TTC549 (cell line): ENCODE measurements at regions not wholly inside any gene's neighbourhood (a gene's known extent, or its start where the extent isn't known, plus 50 kb on each side); places are given as distances from the start of the nearest gene placed in this dataset.
"Not testable (repeated sequence)": the region's sequence is repeated elsewhere in the genome, so short reads cannot be mapped to it uniquely, and the experiment has no call there.

Experiments used
- FAIRE-seq: peaks from 2 replicates; lab custom pipeline; 2012; peaks lifted over from hg19 to GRCh38; lab: Jason Lieb, UNC

DNA sequence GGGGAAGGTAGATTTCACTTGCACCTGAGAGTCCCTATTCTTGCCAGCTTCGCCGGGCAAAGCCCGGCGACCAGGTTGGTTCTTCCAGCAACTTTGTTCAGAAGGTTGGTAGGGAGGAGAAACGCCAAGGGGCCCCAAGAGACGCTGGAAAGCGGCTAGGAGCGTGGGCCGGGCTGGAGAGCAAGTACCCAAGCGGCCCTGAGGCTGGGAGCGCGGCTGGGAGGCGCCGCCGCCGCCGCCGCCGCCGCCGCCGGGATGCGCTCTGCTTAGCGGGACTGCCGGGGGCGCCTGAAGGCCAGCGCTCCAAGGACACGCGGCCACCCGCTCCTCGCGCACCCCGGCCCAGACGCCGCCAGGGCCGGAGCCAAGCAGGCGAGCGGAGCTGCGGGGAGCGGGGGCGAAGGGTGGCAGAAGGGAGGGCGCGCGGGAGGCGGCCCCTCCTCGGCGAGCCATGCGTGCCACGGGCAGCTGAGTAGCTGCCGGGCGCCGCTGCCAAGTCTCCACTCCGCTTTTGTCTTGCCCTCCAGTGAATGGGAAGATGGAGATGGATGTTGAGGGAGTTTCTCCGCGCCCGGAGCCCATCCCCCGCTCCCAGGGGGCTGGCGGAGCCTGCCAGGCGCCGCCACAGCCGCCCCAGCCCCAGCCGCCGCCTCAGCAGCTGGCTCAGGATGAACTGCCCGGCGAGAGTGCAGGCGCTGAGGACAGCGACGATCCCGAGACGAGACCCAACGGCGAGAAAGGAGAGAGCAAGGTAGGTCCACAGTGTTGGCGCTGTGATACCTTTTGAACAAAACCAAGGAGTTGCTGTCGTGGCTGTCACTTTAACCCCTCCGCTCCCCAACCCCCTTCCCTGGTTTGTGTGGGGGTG lies 227.4 kb upstream of the AZI2 start:
- FAIRE-seq = no peak

DNA sequence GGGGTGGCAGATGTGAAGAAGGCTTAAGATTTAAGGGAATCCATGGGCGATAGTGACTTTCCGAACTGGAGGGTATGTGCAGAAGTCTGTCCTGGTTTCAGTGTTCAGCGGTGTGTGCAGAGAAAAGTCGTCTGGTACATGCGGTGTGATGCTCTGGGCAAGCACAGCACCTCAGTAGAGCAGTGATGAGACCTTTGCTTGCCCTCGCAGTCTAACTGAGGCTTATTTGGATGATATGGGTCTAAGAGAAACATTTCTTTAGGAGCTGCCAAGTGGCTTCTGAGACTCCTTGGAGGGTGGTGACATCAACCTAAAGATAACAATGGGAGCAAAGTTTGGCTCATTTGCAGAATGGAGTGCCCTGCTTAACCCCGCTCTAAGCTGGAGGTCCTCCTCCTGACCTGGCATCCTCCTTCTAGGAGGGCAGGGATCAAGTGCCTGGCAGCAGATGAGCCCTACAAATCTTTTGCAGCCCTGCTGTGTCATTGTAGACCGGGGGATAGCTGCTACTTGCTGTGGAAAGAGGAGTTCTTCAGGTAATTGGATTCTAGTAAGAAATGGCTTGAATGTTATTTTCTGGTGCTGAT lies 228.1 kb upstream of the AZI2 start:
- FAIRE-seq = no peak

DNA sequence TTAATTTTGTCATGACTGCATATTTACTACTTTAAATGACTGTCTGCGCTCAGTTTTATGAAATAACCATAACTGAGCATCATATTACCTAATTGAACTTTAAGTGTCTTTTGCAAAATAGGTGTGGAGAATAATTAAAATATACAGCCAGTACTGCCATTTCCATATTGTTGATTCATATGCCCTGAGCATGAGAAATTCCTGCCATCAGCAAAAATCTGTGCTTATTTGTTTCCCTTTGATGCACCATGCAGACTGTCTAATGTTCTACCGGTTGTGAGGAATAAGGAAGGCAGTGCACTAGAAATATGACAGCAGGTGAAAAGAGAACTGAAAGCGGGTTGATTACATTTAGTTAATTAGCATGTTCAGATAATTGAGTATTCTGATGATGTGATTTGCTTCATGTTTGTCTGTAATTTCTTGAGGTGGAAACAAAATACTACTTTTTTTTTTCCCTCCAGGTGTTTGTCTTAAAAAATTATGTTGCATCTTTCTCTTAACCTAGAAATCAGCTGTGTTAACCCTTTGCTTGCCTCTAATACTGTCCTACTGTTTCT lies 229.4 kb upstream of the AZI2 start:
- no peak for FAIRE-seq

DNA sequence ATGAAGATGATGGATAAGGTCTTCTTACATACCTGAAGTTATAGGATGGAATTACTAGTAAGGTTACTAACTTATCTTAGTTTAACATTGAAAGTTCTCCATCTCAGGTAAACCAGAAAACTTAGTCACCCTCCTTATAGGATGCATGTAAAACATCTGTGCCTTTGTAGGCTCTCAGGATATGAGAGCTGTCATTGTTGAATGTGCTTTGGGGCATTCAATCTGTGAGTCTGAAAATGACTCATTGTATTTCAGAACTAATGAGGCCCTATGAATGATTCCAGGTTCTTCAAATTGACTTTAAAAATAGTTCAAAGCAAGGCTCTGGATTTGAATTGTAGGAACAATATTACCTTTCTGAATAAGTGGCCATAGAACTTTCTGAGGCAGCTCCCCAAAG lies 237.7 kb upstream of the AZI2 start:
- FAIRE-seq = no peak

DNA sequence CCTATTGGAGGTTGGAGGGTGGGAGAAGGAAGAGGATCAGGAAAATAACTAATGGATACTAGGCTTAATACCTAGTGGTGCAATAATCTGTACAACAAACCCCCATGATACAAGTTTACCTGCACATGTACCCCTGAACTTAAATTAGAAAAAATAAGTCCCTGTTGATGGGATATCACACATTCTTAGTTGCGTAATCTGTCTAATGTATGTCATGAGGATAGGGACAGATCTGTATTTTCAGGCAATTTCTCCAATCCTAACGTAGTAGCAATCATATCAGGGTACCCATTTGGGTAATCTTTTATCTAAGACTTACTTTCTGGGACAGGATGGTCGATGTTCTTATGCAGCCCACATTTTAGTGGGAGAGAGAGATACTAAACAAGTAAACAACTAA lies 239.1 kb upstream of the AZI2 start:
- FAIRE-seq = no peak

DNA sequence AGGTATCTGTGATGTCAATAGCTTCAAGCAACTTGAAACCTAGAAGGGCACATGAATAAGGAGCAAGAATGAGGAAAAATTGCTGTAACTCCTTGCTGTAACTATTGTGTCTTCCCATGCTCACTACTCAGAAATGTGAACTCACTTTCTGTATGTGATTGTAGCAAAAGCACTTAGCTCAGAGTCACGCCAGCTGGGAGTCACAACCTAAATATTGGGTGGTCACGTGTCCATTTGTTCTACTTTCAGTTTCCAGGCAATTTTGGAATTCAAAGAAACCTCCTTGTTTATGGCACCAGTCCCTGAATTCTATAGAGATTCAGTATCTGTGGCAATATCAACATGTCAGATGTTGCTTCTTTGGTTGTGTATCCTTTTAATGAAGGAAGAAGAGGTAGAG lies 241.6 kb upstream of the AZI2 start:
- FAIRE-seq = no peak

DNA sequence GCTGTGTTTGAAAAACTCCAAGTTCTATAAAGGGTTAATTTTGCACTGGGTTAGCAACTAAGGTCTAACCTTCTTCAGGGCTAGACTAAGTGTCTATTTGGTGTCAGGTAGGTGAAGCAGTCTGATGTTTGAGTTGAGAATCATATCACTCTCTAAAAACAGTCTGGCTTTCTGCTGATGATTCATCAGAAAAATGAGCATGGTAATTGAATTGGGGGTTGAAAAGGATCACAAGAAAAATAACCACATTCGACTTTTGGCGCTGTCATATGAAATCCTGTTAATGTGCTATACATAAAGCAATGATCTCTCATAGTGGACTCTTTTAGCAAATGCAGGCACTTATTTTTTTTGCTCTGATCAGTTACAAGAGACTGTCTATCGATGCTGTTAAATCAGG lies 242.2 kb upstream of the AZI2 start:
- FAIRE-seq = no peak

DNA sequence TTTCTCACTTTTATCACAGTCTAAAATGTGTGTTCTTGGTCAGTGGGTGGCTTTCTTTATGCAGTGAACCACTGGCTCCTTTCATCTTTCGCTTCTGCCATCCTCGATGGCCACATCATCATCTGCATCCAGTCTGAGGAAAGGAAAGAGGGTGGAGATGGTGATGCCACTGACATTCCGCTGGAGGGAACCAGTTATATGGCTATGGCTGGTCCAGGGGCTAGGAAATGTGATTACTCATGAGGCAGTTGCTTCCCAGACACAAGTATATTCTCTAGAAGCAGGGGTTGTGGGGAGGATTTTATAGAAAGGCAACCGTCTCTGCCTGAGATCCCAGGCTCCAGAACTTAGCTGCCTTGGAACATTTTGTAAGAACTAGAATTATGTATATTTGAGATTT lies 246.7 kb upstream of the AZI2 start:
- no peak for FAIRE-seq

DNA sequence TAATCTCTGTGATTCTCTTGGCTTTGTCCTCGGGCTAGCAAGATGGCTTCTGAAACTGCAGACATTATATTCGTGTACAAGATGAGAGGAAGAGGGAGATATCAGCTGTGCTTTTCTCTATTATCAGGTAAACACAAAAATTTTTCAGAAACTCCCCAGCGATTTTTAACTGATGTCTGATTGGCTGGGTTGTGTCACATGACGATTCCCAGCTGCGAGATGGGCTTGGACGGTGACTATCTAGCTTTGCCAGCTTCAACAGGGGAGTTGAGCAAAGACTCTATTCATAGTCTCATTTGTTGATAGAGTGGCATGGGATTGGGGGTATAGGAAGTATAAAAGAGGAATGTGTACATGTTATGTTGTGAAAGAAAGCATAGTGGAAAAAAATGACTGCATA lies 248.8 kb upstream of the AZI2 start:
- no peak for FAIRE-seq

DNA sequence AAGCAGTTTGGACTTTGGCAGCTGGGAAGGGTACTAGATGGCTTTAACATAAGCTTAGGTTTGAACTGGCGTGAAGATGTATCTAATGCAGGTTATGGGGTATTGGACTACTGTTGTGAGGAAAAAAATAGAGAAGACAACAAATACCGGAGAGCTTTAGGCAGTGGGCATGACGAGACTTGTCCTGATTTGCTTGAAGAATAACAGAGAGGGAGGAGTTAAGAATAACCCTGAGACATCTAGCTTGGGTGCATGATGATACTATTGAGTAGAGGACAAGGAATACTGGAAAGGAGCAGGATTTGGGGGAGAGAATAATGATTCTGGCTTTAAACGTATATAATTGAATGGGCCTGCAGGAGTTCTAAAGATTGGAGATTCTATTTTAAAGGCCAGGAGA lies 249.5 kb upstream of the AZI2 start:
- no peak for FAIRE-seq

DNA sequence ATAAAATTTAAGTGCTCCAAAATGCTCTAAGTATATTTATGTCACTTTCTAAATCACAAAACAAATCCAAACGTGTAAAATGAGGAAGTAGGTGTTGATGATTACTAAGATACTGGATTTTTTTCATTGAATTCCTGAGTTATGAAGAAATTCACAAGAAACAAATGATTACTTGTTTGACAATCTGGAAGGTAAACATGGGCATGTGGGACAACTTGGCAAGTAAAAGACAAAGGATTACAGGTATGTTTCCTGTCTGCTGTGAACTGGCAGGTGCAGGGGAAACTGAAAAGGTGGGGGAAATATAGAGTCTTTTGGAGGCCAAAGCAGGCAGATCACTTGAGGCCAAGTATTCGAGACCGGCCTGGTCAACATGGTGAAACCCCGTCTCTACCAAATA lies 252.7 kb upstream of the AZI2 start:
- no peak for FAIRE-seq

DNA sequence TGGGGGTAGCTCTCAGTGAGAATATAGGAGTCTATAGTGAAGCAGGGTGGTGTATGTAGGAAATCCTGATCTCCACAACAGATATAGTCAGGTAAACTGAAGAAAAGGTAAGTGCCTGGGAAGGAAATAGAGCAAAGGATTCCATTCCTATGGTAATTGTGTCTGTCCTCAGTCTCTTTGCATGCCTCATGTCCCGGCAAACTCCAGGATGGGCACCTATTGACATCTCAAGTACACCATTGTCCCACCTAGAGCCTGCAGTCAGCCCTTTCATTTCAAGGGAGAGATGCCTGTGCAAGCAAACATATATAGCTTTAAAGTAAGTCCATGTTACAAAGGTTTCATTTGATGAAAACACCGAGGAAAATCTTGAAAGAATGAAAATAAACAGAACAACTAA lies 257.7 kb upstream of the AZI2 start:
- no peak for FAIRE-seq

DNA sequence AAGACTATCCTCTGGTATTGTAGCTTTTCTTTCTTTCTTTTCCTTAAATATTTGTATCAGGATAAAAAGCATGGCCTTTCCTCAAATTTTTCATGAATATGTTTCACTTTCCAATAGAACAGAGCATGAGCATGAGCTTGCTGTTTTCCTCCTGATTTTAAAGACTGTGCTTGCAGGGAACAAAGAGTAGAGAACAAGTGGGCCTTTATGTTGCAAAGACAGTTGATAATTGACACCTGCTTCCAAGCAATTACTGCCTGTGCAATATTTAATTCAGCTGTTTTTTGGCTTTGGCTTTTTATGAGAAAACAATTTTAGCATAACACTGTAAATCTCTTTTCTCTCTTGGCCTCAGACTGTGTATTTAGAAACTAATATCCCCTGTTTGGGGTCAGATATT lies 263.6 kb upstream of the AZI2 start:
- no peak for FAIRE-seq

DNA sequence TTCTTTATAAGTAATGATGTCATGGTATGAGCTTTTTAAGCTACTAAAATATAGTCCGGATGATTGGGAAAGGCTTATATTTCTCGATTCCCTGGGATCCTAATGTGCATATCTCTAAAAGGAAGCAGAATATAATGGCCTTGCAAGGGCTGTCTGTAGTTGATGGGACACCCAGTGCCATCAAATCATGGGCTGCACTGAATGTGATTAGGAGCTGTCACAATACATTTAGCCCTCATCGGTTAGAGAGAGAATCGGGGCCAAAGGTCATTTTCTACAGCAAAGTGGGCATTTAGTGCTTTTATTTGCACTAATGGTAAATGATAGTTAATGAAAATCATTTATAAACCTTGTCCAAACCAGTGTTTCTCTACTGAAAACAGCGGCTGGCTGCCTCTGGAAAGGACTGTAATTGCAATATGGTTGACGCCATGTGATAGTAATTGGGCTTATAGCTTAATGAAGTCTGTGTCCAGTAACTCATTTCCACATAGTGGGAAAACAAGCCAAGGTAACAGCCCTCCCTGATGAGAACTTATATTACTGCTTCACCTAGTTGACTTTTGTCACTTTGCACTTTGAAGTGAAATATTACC lies 265.0 kb upstream of the AZI2 start:
- no peak for FAIRE-seq

DNA sequence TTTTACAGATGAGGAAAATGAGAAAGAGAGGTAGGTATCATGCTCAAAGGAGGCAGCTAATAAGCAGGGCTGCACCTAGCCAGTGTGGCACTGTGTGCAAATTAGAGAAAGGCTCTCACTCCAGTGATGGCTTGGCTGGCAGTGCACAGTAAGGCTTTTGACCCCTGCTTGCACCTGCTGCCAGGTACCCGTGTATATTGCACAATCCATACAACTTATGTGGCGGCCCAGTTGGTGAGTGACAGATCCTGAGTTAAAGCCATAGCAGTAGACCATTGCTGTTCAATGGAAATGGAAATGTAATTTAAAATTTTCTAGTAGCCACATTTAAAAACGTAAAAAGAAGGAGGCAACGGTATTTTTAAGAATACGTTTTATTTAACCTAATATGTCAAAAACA lies 266.4 kb upstream of the AZI2 start:
- no peak for FAIRE-seq

DNA sequence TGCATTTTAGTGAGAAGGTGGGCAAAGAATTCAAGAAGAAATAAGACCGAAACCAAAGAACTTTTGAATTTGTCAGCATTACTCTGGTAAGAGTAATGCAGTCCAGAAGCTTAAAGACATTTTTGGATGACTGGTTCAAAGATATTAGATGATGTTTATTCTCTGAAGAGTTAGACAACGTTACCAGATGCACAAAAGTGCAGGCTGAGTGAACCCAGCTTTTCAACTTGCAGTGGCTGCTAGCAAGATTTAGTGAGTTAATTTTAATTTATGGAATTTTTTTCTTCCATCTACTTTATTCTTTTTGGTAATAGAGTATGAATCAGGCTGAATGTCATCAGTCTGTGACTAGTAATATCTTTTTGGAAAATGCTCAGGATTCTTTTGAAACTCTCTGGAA lies 267.3 kb upstream of the AZI2 start:
- FAIRE-seq = no peak

DNA sequence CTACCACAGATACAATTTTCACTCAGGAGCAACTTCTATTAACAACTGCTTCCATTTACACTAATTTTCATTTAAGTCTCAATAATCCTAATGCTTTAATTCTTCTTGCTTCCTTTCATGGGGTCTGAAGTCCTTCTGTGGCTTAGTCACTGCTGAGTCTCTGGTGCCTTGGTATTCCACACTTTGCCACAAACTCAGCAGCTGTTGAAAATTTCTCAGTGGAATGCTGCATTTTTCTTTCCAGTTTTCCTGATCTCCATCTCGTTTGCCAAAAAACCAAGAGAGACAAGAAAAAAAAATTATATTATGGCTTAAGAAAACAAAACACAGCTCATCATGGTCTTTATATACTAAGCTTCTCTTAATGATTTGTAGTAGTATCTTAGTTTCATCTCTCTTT lies 269.2 kb upstream of the AZI2 start:
- FAIRE-seq = no peak

DNA sequence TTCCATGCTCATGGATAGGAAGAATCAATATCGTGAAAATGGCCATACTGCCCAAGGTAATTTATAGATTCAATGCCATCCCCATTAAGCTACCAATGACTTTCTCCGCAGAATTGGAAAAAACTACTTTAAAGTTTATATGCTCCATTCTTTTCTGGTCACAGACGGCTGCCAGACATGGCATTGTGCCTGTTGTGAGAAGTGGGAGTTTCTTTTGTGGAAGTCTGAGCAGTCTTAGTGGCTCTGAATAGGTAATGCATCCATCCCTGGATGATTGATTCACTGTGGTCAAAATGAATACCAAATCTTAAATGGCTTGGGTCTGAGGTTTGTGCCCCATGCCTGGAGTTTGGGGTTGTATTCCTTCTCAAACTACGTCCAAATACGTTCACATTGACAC lies 274.5 kb upstream of the AZI2 start:
- no peak for FAIRE-seq

DNA sequence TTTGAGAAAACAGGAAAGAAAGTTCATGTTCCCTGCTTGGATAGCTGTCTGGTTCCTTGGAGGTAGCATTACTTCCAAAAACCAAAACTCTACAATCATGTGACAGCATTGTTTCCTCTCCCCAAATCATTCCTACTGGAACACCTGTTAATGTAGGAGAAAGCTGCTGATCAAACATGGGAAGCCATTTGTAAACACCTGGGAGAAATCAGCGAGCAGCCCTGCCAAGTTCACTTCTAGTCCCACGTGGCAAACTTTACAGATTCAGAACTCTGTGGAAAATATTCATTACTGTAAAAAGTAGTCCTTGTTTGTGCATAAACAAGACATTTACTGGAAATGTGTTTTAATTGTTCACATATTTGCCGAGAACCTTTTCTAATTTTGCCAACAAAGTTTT lies 275.5 kb upstream of the AZI2 start:
- FAIRE-seq = no peak

DNA sequence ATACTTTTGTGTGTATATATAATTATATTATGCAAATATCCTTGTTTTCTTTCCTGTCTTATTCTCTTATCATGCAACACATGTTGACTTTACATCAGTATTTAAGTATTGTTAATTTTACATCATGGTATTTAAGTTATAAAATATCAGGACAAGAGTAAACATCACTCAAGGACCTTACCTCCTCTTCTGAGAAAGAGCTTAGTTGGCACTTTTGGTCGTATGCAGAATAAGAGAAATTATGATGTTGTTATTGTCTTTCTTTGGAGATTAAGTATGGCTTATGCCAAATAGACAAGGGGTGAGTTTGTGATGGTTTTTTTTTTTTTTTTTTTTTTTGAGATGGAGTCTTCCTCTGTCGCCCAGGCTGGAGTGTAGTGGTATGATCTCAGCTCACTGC lies 279.2 kb upstream of the AZI2 start:
- not testable (repeated sequence) for FAIRE-seq

DNA sequence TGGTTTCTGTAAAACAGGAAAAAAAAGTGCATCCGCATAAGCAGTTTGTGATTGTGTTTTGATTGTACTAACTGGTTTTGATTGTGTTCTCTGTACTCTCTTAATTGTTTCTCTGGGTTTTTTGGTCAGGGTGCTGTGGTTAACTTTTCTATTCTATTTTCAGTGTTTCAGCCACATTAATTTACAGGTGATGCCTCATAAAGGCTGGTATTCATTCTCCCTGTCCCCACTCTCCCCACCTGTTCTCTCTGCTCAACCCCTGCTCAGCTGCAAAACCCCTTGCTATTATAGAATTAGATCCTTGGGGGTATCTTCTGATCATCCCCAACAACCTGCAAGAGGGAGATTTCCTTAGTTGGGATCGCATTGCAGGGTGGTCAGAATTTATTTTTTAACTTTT lies 285.4 kb upstream of the AZI2 start:
- no peak for FAIRE-seq

DNA sequence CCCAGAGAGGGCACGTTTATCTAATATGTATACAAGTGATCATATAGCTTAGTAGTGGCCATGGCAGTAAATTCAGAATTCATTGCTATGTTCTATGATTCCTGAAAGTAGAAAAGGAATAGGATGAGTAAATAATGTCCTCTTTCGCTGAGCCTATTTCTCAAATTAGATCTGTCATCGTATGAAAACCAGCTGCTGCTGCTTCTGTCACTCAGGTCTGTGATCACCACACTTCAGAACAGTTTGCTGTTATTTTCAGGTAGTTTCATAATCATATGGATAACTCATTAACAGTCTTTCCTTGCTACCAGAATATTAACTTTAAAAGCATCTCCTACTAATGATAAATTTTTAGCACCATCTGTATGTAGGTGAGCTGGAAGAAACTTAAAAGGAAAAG lies 289.1 kb upstream of the AZI2 start:
- no peak for FAIRE-seq

DNA sequence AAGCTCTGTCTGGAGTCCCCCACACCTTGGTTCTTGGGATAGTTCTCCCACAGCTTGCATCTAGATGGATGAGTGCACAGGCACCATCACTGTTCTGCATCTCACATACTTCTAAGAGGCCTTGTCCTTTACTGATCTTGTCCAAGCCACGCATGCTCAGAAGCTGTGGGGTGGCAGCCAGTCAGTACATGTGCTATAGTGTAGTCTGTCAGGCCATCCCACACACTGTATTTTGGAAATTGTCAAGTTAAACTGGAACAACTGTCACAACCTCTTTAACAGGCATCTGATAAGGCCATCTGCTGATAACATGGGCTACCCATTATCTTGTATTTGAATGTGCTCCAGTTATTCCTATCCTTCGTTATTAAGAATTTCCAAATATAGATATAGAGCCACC lies 296.5 kb upstream of the AZI2 start:
- FAIRE-seq = no peak

DNA sequence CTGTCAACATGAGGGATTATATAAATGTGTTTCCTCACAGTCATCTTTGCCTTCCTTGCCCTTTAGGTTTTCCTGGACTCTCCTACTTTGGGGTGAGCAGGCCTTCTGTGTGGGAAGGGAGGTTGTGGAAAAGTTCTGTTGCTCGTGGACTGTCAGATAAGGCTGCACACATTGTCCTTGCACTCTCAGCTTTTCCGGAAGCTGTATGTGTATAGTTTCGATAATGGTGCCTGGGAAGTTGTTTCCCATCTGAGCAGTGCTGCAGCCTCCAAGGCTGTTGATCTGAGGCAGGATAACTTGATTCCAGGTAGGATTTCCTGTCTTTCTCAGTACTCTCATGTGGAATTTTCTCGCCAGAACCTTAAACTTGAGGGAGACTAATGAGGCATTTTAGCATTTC lies 297.8 kb upstream of the AZI2 start:
- no peak for FAIRE-seq
